ENCODE measurements at regions not wholly inside any gene's neighbourhood (a gene's known extent, or its start where the extent isn't known, plus 50 kb on each side); places are given as distances from the start of the nearest gene placed in this dataset.
"Not testable (repeated sequence)": the region's sequence is repeated elsewhere in the genome, so short reads cannot be mapped to it uniquely, and the experiment has no call there.

- no peak for ATAC-seq (replicated peaks in 1 of 4)
- DNase-seq: no peak
- H3K4me1 Mint-ChIP-seq: no peaks in the 10 kb centered on the region
Observed at GRCh38 chr2:14094592-14094991, 537.9 kb upstream of the LRATD1 start.

GRCh38 chr2:14099101-14099500 is 533.4 kb upstream of the LRATD1 start:
- WGBS (ENCODE audit: insufficient coverage): 100% methylated on average over 4 of the region's 9 CpGs
- H3K4me1 Mint-ChIP-seq; H3K36me3 ChIP-seq (ENCODE audit: control insufficient read depth in 2 of 2, extremely low read depth in 1 of 2, insufficient read depth in 1 of 2, low read length in 1 of 2); H3K27ac ChIP-seq (ENCODE audit: low read length); CTCF ChIA-PET; DNase-seq; H3K36me3 Mint-ChIP-seq; H3K27ac Mint-ChIP-seq; ATAC-seq (replicated peaks in 1 of 4); H3K4me3 ChIP-seq (ENCODE audit: control insufficient read depth in 1 of 2, extremely low read depth in 1 of 2, low read length in 1 of 2); H3K9me3 ChIP-seq; H3K27me3 Mint-ChIP-seq; H3K27me3 ChIP-seq (replicated peaks in 1 of 2; ENCODE audit: control insufficient read depth in 2 of 2, extremely low read depth in 1 of 2, insufficient read depth in 2 of 2, low read length in 1 of 2); H3K4me1 ChIP-seq (ENCODE audit: control insufficient read depth in 1 of 2, extremely low read depth in 1 of 2, insufficient read depth in 2 of 2, low read length in 2 of 2); POLR2A ChIA-PET; H3K4me3 Mint-ChIP-seq: not testable (repeated sequence)
- H3K9me3 Mint-ChIP-seq: peaks cover 3 to 18% (median 6%) of the 10 kb centered on the region in 3 donors

More at GRCh38 chr2:14094592-14094991, 537.9 kb upstream of the LRATD1 start:
- no CpG with 5 or more reads among the region's 1 CpG for WGBS (ENCODE audit: insufficient coverage)
- Mint-ChIP-seq H3K27me3 (no peaks in the 10 kb centered on the region), H3K4me3 (no peak overlapping the region), H3K36me3 (no peaks in the 10 kb centered on the region), H3K9me3 (peaks cover 5 to 16% (median 6%) of the 10 kb centered on the region in 3 donors), H3K27ac (no peak overlapping the region)
- Histone ChIP-seq H3K4me1 (ENCODE audit: control insufficient read depth in 1 of 2, extremely low read depth in 1 of 2, insufficient read depth in 2 of 2, low read length in 2 of 2) (no peaks in the 10 kb centered on the region), H3K27me3 (replicated peaks in 1 of 2; ENCODE audit: control insufficient read depth in 2 of 2, extremely low read depth in 1 of 2, insufficient read depth in 2 of 2, low read length in 1 of 2) (no peaks in the 10 kb centered on the region), H3K9me3 (no peaks in the 10 kb centered on the region), H3K36me3 (ENCODE audit: control insufficient read depth in 2 of 2, extremely low read depth in 1 of 2, insufficient read depth in 1 of 2, low read length in 1 of 2) (no peaks in the 10 kb centered on the region), H3K27ac (ENCODE audit: low read length) (no peak overlapping the region), H3K4me3 (ENCODE audit: control insufficient read depth in 1 of 2, extremely low read depth in 1 of 2, low read length in 1 of 2) (no peak overlapping the region)
- CTCF ChIA-PET: no interaction called here
- POLR2A ChIA-PET: no interaction called here

- H3K27me3 ChIP-seq (replicated peaks in 1 of 2; ENCODE audit: control insufficient read depth in 2 of 2, extremely low read depth in 1 of 2, insufficient read depth in 2 of 2, low read length in 1 of 2): no peaks in the 10 kb centered on the region
- no peak overlapping the region for H3K27ac Mint-ChIP-seq
- H3K4me3 ChIP-seq (ENCODE audit: control insufficient read depth in 1 of 2, extremely low read depth in 1 of 2, low read length in 1 of 2): no peak overlapping the region
- no peaks in the 10 kb centered on the region for H3K9me3 ChIP-seq
- no peak overlapping the region for H3K4me3 Mint-ChIP-seq
- no peaks in the 10 kb centered on the region for H3K4me1 ChIP-seq (ENCODE audit: control insufficient read depth in 1 of 2, extremely low read depth in 1 of 2, insufficient read depth in 2 of 2, low read length in 2 of 2)
- H3K9me3 Mint-ChIP-seq: peaks cover 0 to 6% (median 0%) of the 10 kb centered on the region in 3 donors
- ChIA-PET CTCF (no interaction called here), POLR2A (no interaction called here)
- H3K4me1 Mint-ChIP-seq: no peaks in the 10 kb centered on the region
- no CpG with 5 or more reads among the region's 2 CpGs for WGBS (ENCODE audit: insufficient coverage)
- DNase-seq (no peak), ATAC-seq (replicated peaks in 1 of 4) (no peak)
- H3K36me3 Mint-ChIP-seq: no peaks in the 10 kb centered on the region
- no peaks in the 10 kb centered on the region for H3K27me3 Mint-ChIP-seq
- H3K36me3 ChIP-seq (ENCODE audit: control insufficient read depth in 2 of 2, extremely low read depth in 1 of 2, insufficient read depth in 1 of 2, low read length in 1 of 2): no peaks in the 10 kb centered on the region
- no peak overlapping the region for H3K27ac ChIP-seq (ENCODE audit: low read length)
Observed at GRCh38 chr2:14114275-14114674, 518.2 kb upstream of the LRATD1 start.

- ATAC-seq (replicated peaks in 1 of 4): no peak
- POLR2A ChIA-PET: no interaction called here
- Histone ChIP-seq H3K27ac (ENCODE audit: low read length) (no peak overlapping the region), H3K27me3 (replicated peaks in 1 of 2; ENCODE audit: control insufficient read depth in 2 of 2, extremely low read depth in 1 of 2, insufficient read depth in 2 of 2, low read length in 1 of 2) (no peaks in the 10 kb centered on the region), H3K4me1 (ENCODE audit: control insufficient read depth in 1 of 2, extremely low read depth in 1 of 2, insufficient read depth in 2 of 2, low read length in 2 of 2) (no peaks in the 10 kb centered on the region), H3K9me3 (no peaks in the 10 kb centered on the region), H3K36me3 (ENCODE audit: control insufficient read depth in 2 of 2, extremely low read depth in 1 of 2, insufficient read depth in 1 of 2, low read length in 1 of 2) (no peaks in the 10 kb centered on the region), H3K4me3 (ENCODE audit: control insufficient read depth in 1 of 2, extremely low read depth in 1 of 2, low read length in 1 of 2) (no peak overlapping the region)
- whole genome bisulfite sequencing (ENCODE audit: insufficient coverage): no CpG with 5 or more reads among the region's 3 CpGs
- Mint-ChIP-seq H3K36me3 (no peaks in the 10 kb centered on the region), H3K9me3 (peaks cover 5 to 12% (median 10%) of the 10 kb centered on the region in 3 donors), H3K4me3 (no peak overlapping the region), H3K27me3 (no peaks in the 10 kb centered on the region), H3K27ac (no peak overlapping the region), H3K4me1 (no peaks in the 10 kb centered on the region)
- no peak for DNase-seq
- CTCF ChIA-PET: no interaction called here
Observed at GRCh38 chr2:14120376-14120775, 512.1 kb upstream of the LRATD1 start.

- DNase-seq: no peak
- Mint-ChIP-seq H3K36me3 (no peaks in the 10 kb centered on the region), H3K4me1 (no peaks in the 10 kb centered on the region), H3K4me3 (no peak overlapping the region), H3K27me3 (no peaks in the 10 kb centered on the region), H3K9me3 (peaks cover 16 to 19% (median 16%) of the 10 kb centered on the region in 3 donors), H3K27ac (no peak overlapping the region)
- Histone ChIP-seq H3K4me1 (ENCODE audit: control insufficient read depth in 1 of 2, extremely low read depth in 1 of 2, insufficient read depth in 2 of 2, low read length in 2 of 2) (no peaks in the 10 kb centered on the region), H3K36me3 (ENCODE audit: control insufficient read depth in 2 of 2, extremely low read depth in 1 of 2, insufficient read depth in 1 of 2, low read length in 1 of 2) (no peaks in the 10 kb centered on the region), H3K27ac (ENCODE audit: low read length) (no peak overlapping the region), H3K9me3 (no peaks in the 10 kb centered on the region), H3K27me3 (replicated peaks in 1 of 2; ENCODE audit: control insufficient read depth in 2 of 2, extremely low read depth in 1 of 2, insufficient read depth in 2 of 2, low read length in 1 of 2) (no peaks in the 10 kb centered on the region), H3K4me3 (ENCODE audit: control insufficient read depth in 1 of 2, extremely low read depth in 1 of 2, low read length in 1 of 2) (no peak overlapping the region)
- no peak for ATAC-seq (replicated peaks in 1 of 4)
- CTCF ChIA-PET: no interaction called here
- POLR2A ChIA-PET: no interaction called here
- no CpG with 5 or more reads among the region's 6 CpGs for WGBS (ENCODE audit: insufficient coverage)
Observed at GRCh38 chr2:14123436-14124103, 508.9 kb upstream of the LRATD1 start.

GRCh38 chr2:14125624-14126293 is 506.8 kb upstream of the LRATD1 start:
- Histone ChIP-seq H3K4me1 (ENCODE audit: control insufficient read depth in 1 of 2, extremely low read depth in 1 of 2, insufficient read depth in 2 of 2, low read length in 2 of 2) (no peaks in the 10 kb centered on the region), H3K27ac (ENCODE audit: low read length) (no peak overlapping the region), H3K36me3 (ENCODE audit: control insufficient read depth in 2 of 2, extremely low read depth in 1 of 2, insufficient read depth in 1 of 2, low read length in 1 of 2) (no peaks in the 10 kb centered on the region), H3K9me3 (no peaks in the 10 kb centered on the region), H3K4me3 (ENCODE audit: control insufficient read depth in 1 of 2, extremely low read depth in 1 of 2, low read length in 1 of 2) (no peak overlapping the region), H3K27me3 (replicated peaks in 1 of 2; ENCODE audit: control insufficient read depth in 2 of 2, extremely low read depth in 1 of 2, insufficient read depth in 2 of 2, low read length in 1 of 2) (no peaks in the 10 kb centered on the region)
- peaks cover 12 to 16% (median 14%) of the 10 kb centered on the region in 3 donors for H3K9me3 Mint-ChIP-seq
- no peak overlapping the region for H3K4me3 Mint-ChIP-seq
- 64% methylated on average over 4 of the region's 7 CpGs for WGBS (ENCODE audit: insufficient coverage)
- ChIA-PET POLR2A (no interaction called here), CTCF (no interaction called here)
- DNase-seq (no peak), ATAC-seq (replicated peaks in 1 of 4) (no peak)
- no peak overlapping the region for H3K27ac Mint-ChIP-seq
- no peaks in the 10 kb centered on the region for H3K27me3 Mint-ChIP-seq
- H3K36me3 Mint-ChIP-seq: no peaks in the 10 kb centered on the region
- no peaks in the 10 kb centered on the region for H3K4me1 Mint-ChIP-seq

All from T-cell (primary cell).